ENCODE measurements at regions not wholly inside any gene's neighbourhood (a gene's known extent, or its start where the extent isn't known, plus 50 kb on each side); places are given as distances from the start of the nearest gene placed in this dataset.
"Not testable (repeated sequence)": the region's sequence is repeated elsewhere in the genome, so short reads cannot be mapped to it uniquely, and the experiment has no call there.

GRCh38 chr6:144438103-144438502, 153.0 kb downstream of the UTRN start:
- TF ChIP-seq, protein P1, sequence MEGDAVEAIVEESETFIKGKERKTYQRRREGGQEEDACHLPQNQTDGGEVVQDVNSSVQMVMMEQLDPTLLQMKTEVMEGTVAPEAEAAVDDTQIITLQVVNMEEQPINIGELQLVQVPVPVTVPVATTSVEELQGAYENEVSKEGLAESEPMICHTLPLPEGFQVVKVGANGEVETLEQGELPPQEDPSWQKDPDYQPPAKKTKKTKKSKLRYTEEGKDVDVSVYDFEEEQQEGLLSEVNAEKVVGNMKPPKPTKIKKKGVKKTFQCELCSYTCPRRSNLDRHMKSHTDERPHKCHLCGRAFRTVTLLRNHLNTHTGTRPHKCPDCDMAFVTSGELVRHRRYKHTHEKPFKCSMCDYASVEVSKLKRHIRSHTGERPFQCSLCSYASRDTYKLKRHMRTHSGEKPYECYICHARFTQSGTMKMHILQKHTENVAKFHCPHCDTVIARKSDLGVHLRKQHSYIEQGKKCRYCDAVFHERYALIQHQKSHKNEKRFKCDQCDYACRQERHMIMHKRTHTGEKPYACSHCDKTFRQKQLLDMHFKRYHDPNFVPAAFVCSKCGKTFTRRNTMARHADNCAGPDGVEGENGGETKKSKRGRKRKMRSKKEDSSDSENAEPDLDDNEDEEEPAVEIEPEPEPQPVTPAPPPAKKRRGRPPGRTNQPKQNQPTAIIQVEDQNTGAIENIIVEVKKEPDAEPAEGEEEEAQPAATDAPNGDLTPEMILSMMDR (conservative IDR thresholded peaks at IDR 0.05; ENCODE audit: low read depth, low read length) = no peak
- Histone ChIP-seq H3K79me2 (ENCODE audit: insufficient read depth, low read depth) (no peaks in the 10 kb centered on the region), H4K20me1 (ENCODE audit: insufficient read depth) (no peaks in the 10 kb centered on the region)

DNA sequence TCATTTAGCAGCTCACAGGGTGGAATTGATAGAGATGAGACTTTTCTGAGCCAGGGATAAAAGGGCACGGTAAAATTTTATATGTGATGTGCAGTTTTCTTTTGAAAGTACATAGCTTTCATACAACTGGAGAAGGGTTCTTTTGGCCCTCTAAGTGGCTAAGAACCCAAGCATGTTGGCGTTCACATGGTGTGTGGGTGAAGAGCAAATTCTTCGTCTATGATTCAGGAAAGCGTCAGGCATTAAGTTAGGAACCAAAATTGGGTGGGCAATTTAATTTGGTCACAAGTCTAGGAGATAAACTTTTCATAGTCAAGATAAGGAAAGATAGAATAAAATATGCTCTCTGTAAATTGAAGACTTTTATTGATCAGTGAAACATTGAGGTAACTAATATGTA, 153.9 kb downstream of the UTRN start:
- H3K4me1 ChIP-seq (ENCODE audit: low read depth, poor library complexity, severe bottlenecking) = no peaks in the 10 kb centered on the region
- no peaks in the 10 kb centered on the region for H4K20me1 ChIP-seq (ENCODE audit: insufficient read depth)
- H3K4me3 ChIP-seq (IDR thresholded peaks at IDR 0.05; ENCODE audit: insufficient read depth, low read depth, low read length) = no peak overlapping the region
- no peaks in the 10 kb centered on the region for H3K27me3 ChIP-seq (ENCODE audit: insufficient read depth, low read depth)
- no peak overlapping the region for H2AFZ ChIP-seq (ENCODE audit: low read depth)
- H3K79me2 ChIP-seq (ENCODE audit: insufficient read depth, low read depth) = no peaks in the 10 kb centered on the region
- H3K36me3 ChIP-seq (ENCODE audit: insufficient read depth) = no peaks in the 10 kb centered on the region
- no peak overlapping the region for H3K9ac ChIP-seq
- TF ChIP-seq, protein P1 (conservative IDR thresholded peaks at IDR 0.05; ENCODE audit: low read depth, low read length) = no peak
- H3K27ac ChIP-seq = no peak overlapping the region
- no peak overlapping the region for H3K4me2 ChIP-seq

More at GRCh38 chr6:144438103-144438502, 153.0 kb downstream of the UTRN start:
- no peak overlapping the region for H3K4me3 ChIP-seq (IDR thresholded peaks at IDR 0.05; ENCODE audit: insufficient read depth, low read depth, low read length)
- H3K27ac ChIP-seq = no peak overlapping the region
- H3K9ac ChIP-seq = no peak overlapping the region
- H3K27me3 ChIP-seq (ENCODE audit: insufficient read depth, low read depth) = no peaks in the 10 kb centered on the region
- H3K4me1 ChIP-seq (ENCODE audit: low read depth, poor library complexity, severe bottlenecking) = no peaks in the 10 kb centered on the region
- H2AFZ ChIP-seq (ENCODE audit: low read depth) = no peak overlapping the region
- no peaks in the 10 kb centered on the region for H3K36me3 ChIP-seq (ENCODE audit: insufficient read depth)
- H3K4me2 ChIP-seq = no peak overlapping the region

DNA sequence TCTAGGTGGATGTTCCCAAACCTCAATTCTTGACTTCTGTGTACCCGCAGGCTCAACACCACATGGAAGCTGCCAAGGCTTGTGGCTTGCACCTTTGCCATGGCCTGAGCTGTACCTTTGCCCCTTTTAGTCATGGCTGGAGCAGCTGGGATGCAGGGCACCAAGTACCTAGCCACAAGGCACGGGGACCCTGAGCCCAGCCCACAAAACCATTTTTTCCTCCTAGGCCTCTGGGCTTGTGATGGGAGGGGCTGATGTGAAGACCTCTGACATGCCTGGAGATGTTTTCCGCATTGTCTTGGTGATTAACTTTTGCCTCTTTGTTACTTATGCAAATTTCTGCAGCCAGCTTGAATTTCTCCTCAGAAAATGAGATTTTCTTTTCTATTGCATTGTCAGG, 156.7 kb downstream of the UTRN start:
- not testable (repeated sequence) for H3K36me3 ChIP-seq (ENCODE audit: insufficient read depth); H2AFZ ChIP-seq (ENCODE audit: low read depth); H3K27ac ChIP-seq

GRCh38 chr6:144443157-144443556, 158.0 kb downstream of the UTRN start:
- TF ChIP-seq, protein P1 (conservative IDR thresholded peaks at IDR 0.05; ENCODE audit: low read depth, low read length) = no peak
- H4K20me1 ChIP-seq (ENCODE audit: insufficient read depth) = no peaks in the 10 kb centered on the region
- H3K36me3 ChIP-seq (ENCODE audit: insufficient read depth) = no peaks in the 10 kb centered on the region
- no peaks in the 10 kb centered on the region for H3K4me1 ChIP-seq (ENCODE audit: low read depth, poor library complexity, severe bottlenecking)
- H3K4me3 ChIP-seq (IDR thresholded peaks at IDR 0.05; ENCODE audit: insufficient read depth, low read depth, low read length) = no peak overlapping the region
- no peak overlapping the region for H3K27ac ChIP-seq
- no peak overlapping the region for H3K9ac ChIP-seq
- H2AFZ ChIP-seq (ENCODE audit: low read depth) = no peak overlapping the region
- no peak overlapping the region for H3K4me2 ChIP-seq
- H3K79me2 ChIP-seq (ENCODE audit: insufficient read depth, low read depth) = no peaks in the 10 kb centered on the region
- H3K27me3 ChIP-seq (ENCODE audit: insufficient read depth, low read depth) = no peaks in the 10 kb centered on the region

More for the DNA sequence above, 156.7 kb downstream of the UTRN start:
- not testable (repeated sequence) for H3K4me2 ChIP-seq; H3K9ac ChIP-seq; H3K4me3 ChIP-seq (IDR thresholded peaks at IDR 0.05; ENCODE audit: insufficient read depth, low read depth, low read length); H3K79me2 ChIP-seq (ENCODE audit: insufficient read depth, low read depth); H3K4me1 ChIP-seq (ENCODE audit: low read depth, poor library complexity, severe bottlenecking); H3K27me3 ChIP-seq (ENCODE audit: insufficient read depth, low read depth); H4K20me1 ChIP-seq (ENCODE audit: insufficient read depth)

DNA sequence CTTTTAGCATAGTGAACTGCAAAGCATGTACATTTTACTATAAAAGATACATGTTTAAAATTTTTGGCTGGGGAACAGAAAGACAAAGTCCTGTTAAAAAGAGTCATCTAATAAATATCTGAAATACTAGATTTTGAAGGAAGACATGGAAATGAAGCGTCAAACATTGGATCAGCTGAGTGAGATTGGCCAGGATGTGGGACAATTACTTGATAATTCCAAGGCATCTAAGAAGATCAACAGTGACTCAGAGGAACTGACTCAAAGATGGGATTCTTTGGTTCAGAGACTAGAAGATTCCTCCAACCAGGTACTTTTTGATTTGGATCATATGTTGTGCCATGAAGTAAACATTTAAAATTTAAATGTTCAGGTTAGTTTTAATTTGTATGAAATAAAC, 162.3 kb downstream of the UTRN start:
- Histone ChIP-seq H3K36me3 (ENCODE audit: insufficient read depth) (no peaks in the 10 kb centered on the region), H2AFZ (ENCODE audit: low read depth) (no peak overlapping the region), H4K20me1 (ENCODE audit: insufficient read depth) (no peaks in the 10 kb centered on the region), H3K79me2 (ENCODE audit: insufficient read depth, low read depth) (no peaks in the 10 kb centered on the region), H3K4me2 (no peak overlapping the region), H3K27me3 (ENCODE audit: insufficient read depth, low read depth) (no peaks in the 10 kb centered on the region), H3K27ac (no peak overlapping the region), H3K4me1 (ENCODE audit: low read depth, poor library complexity, severe bottlenecking) (no peaks in the 10 kb centered on the region), H3K9ac (no peak overlapping the region), H3K4me3 (IDR thresholded peaks at IDR 0.05; ENCODE audit: insufficient read depth, low read depth, low read length) (no peak overlapping the region)
- TF ChIP-seq, protein P1 (conservative IDR thresholded peaks at IDR 0.05; ENCODE audit: low read depth, low read length) = no peak

Measured in KMS-11 (cell line).